HG03469 (cell line): ENCODE measurements at regions not wholly inside any gene's neighbourhood (a gene's known extent, or its start where the extent isn't known, plus 50 kb on each side); places are given as distances from the start of the nearest gene placed in this dataset.
"Not testable (repeated sequence)": the region's sequence is repeated elsewhere in the genome, so short reads cannot be mapped to it uniquely, and the experiment has no call there.

ENCODE experiments used
- ATAC-seq: cut with Tn5 transposase; IDR thresholded peaks from one replicate; pipeline ENCODE4 v1.9.1; 2021; ENCODE audit warnings: mild to moderate bottlenecking, moderate library complexity, moderate number of reproducible peaks; ENCODE audit not compliant: unreplicated experiment

DNA sequence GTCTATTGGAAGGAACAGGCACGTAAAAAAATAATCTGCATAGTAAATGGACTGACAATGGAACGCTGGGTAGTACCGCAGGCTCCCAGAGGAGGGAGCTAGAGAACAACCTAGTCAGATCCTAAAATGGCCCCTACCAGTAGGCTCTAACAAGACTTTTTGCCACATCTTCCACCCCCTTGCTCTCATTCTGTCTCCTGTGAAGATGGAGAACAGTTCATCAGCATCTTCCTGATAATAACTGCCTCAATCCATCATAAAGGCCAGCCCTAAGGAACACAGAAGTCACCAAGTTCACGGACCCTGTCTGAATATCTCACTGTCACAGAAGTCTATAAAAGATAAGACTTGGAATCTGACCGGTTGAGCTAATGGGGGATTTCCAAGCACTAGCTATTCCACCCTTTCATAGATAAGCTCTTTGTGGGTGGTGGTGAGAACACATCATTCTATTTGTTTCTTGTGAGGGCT is 133.4 kb downstream of the SLC1A3 start:
- peak; percentile 54 for ATAC-seq

- no peak for ATAC-seq
Measured at GRCh38 chr5:36740259-36740898, 134.0 kb downstream of the SLC1A3 start.

DNA sequence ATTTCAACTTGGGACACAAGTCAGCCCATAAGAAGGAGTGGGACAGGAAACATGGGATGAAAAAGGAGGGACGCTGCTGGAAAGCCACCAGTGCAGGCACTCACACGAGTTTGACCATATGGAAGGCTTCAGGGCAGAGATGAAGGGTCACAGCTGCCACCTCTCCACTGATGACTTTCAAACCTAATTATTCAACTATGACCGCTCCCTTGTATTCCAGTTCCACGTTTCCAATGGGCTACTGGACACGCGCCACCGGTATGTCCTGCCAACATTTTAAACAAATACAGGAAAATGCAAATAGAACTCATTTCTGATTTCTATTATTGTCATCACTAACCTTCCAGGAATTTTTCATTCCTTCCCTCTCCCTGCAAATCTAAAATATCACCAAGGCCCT is 134.7 kb downstream of the SLC1A3 start:
- no peak for ATAC-seq

DNA sequence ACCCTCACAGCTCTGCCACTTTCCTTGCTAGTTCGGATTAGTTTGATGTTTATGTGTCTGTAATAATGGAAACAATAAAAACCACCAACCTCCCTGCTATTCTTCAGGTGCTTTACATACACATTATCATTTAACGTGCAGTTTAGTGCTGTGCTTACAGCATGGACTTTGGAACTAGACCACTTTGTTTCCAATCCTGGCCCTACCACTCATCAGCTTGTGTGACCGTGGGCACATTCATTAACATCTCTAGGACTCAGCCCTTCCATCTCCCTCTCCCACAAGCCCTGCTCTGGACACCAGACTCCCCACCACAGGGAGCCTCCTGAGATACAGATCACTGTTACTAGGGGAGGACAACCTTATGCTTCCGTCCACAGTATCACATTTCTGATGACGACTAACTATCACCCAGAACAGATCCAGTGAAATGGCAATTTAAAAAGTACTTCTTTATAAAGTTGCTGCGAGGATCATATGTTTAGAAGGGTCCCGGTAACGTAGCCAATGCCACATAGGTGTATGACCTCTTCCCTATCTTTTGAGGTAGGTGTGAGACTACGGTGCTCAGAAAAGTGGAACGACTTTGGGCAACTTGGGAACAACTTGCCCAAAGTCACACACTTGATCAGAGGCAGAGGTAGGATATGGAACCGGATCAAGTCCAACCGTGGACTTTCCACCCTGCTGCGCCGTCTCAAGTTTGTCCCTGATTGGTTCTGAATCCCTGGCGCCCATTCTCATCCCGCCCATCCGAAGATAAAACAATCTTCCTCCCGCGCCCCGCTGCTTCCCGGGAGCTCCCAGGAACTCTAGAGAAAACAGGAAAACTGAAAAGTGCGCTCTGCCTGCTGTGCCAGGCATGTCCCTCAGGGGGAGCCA is 132.4 kb upstream of the NIPBL start:
- no peak for ATAC-seq

DNA sequence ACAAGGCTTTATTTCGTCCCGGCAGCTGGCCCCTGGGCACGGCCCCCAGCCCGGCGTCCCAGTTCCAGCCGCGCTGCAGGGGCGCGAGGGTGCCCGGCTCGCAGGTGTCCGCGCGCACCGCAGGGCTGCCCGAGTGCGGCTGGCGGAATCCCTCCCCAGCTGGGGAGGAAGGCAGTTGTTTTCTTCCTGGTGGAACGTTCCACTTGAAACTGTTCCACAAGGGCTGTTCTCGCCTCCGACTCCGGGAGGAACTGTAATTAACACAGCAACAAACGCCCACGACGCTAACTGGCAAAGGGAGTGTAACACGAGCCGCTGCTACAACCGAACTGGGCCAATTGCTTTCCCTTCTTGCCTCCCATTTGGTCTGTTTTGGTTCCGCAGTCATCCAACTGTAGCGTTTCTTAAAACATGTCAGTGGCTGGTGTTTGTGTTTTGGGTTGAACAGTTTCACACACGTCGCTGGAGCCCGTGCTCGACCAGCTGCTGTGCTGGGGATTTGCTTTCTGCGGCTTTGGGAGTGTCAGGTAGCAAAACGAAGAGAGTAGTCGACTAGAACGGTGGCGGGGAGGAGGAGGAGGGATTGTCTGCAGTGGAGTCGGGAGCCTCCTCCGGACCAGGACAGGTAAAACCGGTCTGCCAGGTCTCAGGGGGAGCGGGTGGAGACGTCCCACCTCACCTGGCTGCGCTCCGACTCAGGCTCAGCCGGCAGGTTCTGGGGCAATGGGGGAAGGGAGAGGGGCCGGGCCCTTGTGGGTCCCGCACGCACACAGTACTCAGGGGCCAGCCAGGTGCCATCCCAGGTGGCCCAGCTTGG is 131.6 kb upstream of the NIPBL start:
- peak; percentile 62 for ATAC-seq

GRCh38 chr5:36747794-36748193 is 128.8 kb upstream of the NIPBL start:
- not testable (repeated sequence) for ATAC-seq

DNA sequence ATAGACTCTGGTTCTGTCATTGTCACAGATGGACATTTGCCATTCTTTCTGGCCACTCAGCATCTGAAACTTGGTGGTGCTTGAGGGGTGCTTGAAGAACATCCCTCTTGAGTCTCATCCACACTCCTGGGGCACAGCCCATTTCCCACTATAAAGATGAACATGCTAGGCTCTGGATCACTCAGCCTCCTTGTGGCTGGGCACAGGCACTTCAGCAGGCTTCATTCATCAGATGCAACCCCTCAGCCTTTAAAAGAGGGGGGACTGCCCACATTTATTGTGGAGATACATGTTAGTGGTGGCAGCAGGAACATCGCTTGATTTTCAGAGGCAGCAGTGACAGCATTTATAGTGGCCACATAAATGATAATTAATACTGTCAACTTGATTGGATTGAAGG is 124.7 kb upstream of the NIPBL start:
- ATAC-seq, result no peak

- no peak for ATAC-seq
Measured at GRCh38 chr5:36755342-36755741, 121.2 kb upstream of the NIPBL start.

DNA sequence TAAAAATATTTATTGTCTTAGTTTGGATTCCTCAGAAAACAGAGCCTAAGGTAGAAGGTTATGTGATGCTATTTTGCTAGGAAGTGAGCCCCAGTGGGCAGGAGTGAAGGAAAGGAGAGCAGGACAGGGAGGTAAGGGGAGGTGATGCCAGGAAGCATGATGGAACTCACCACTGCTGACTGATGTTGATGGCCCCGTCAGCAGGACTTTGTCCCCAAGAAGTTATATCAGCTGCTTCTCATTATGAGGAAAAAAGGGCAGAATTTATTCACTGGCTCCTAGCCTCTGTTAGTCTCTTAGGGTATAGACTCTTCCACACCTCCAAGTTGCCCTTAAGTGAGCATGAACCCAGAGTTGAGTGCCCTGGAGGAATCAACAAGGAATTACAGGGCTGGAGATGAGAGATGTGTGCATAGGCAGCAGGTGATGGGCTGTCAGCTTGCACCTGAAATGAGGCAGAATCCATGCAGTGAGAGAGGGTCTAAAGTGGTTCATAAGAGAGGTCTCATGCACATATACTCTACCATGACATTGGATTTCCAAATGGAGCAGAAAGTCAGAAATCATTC is 120.6 kb upstream of the NIPBL start:
- ATAC-seq, result no peak

- no peak for ATAC-seq
Measured at GRCh38 chr5:36756848-36757247, 119.7 kb upstream of the NIPBL start.

DNA sequence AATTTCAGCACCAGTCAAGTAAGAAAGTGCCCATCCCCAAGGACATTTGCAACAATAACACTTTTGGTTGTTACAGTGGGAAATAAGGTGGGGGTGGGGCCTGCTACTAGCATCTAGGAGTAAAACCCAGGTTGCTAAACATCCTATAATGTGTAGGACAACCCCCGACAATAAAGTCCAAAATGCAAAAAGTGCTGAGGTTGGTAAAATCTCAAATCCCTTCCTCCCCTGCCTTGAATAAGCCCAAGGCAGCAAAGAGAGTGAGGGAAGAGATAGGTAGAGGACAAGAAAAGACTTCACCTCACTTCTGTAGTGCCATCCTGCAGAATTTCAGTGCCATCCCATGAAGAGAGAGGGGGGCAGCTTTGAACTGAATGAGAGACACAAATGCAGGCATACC is 117.5 kb upstream of the NIPBL start:
- ATAC-seq, result no peak

GRCh38 chr5:36763454-36763853 is 113.1 kb upstream of the NIPBL start:
- no peak for ATAC-seq

DNA sequence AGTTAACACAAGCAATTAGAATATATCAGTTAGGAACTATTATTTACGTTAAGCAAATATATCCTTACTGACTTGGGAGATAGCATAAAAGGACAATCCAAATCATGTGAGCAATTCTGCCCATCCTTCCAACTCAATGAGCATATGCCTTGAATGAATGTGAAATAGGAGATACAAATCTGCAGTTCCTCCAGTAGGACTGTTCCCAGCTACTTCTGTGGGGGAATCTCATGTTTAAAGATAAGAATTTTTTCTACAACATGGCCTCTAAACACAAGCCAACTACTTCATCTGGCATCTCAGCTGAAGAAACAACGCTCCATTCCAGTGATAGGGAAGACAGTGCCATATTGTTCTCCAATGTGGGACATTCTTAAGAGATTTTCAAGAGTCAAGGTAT is 110.7 kb upstream of the NIPBL start:
- ATAC-seq, result no peak

DNA sequence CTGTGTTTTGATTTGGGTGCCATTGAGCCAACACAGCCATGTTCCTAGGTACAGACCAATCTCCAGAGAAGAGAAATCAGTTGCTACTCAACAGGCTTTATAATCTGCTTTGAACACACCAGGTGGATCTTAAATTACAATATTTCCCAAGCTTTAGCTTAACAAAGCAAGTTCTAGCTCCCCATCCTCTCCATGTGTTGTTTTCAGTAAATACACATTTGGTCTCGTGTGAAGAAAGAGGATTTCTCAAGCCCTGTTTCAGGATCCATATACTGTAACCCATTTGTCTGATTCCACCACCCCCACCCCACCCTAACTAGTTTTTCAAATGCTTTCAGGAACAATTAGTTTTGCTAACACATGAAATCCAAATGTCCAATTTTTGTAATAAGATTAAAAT is 109.6 kb upstream of the NIPBL start:
- ATAC-seq, result no peak

- ATAC-seq, result no peak
Measured at GRCh38 chr5:36768450-36768849, 108.1 kb upstream of the NIPBL start.

DNA sequence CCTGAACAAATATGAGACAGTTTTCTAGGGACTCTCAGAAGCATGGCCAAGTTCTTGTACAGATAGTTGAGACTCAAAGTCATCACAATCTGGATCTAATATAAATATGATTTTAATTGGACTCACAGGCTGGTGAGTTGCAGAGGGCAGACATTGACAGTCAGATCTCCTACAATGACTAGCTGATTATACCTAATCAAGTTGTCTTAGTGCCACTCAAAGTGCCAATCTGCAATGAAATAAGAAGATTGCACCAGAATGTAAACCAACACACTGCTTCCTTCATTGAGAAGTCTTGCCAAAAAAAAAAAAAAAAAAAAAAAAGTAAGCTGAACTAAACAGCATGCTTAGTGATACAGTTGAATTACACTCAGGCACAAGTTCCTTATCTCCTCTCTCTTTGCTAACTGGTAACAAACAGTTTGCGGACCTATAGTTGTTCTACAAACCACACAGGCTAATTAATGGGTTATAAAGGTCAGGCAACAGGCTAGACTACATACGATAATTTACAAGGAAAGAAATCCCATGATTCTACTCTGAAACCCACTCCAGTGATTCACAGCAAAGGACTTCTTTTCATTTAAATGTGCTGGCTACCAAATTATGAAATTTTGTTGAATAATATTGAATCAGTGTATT is 107.3 kb upstream of the NIPBL start:
- ATAC-seq, result no peak

- no peak for ATAC-seq
Measured at GRCh38 chr5:36770125-36770524, 106.4 kb upstream of the NIPBL start.

GRCh38 chr5:36772276-36773140 is 104.1 kb upstream of the NIPBL start:
- ATAC-seq, result no peak

GRCh38 chr5:36777105-36777757 is 99.3 kb upstream of the NIPBL start:
- no peak for ATAC-seq
